K562 (cell line): ENCODE measurements at regions not wholly inside any gene's neighbourhood (a gene's known extent, or its start where the extent isn't known, plus 50 kb on each side); places are given as distances from the start of the nearest gene placed in this dataset.
A peak's percentile ranks its signal among the peaks of the same experiment; 100 is the strongest.

ENCODE experiments used
- ATF3 ChIP-seq, 2 experiments: fragments of 450-650 bp in 1 of 2; sonication (generic) in 1 of 2; formaldehyde crosslinking in 1 of 2; IDR thresholded peaks in 1 of 2; conservative IDR thresholded peaks in 1 of 2; 2 replicates each; pipeline versions ENCODE4 v1.6.1 to v1.8.1; 2016 to 2023; ENCODE audit warnings: mild to moderate bottlenecking in 2 of 2, moderate library complexity in 2 of 2, inconsistent platforms in 1 of 2, missing genetic modification reagents in 1 of 2
- CEBPG ChIP-seq, 3 experiments: fragments of 200-800 bp in 1 of 3; sonication (Bioruptor generic) in 1 of 3; sonication (generic) in 1 of 3; formaldehyde crosslinking in 1 of 3; IDR thresholded peaks in 2 of 3; conservative IDR thresholded peaks in 1 of 3; 2 replicates each; pipeline versions ENCODE4 v1.6.1 to v1.8.0; 2016 to 2022; ENCODE audit warnings: missing compliant biosample characterization in 2 of 3, missing genetic modification characterization in 2 of 3, mild to moderate bottlenecking in 1 of 3, missing genetic modification reagents in 1 of 3
- EZH2 ChIP-seq: IDR thresholded peaks from 2 replicates; pipeline ENCODE4 v1.6.1; 2012; ENCODE audit warnings: low read depth, mild to moderate bottlenecking, inconsistent platforms, low read length, borderline replicate concordance
- FOSL1 ChIP-seq: fragments of 200-800 bp; sonication (Bioruptor generic); conservative IDR thresholded peaks from 2 replicates; pipeline ENCODE4 v1.6.1; 2016; ENCODE audit warnings: missing genetic modification characterization, missing compliant biosample characterization
- GABPB1 ChIP-seq: sonication (generic); formaldehyde crosslinking; IDR thresholded peaks from 2 replicates; pipeline ENCODE4 v1.8.0; 2022; ENCODE audit warnings: mild to moderate bottlenecking, missing genetic modification reagents
- PCBP1 ChIP-seq: fragments of 200-400 bp; formaldehyde crosslinking; IDR thresholded peaks from 2 replicates; pipeline ENCODE4 v1.6.1; 2018; ENCODE audit warnings: mild to moderate bottlenecking, low read depth, low read length; ENCODE audit not compliant: poor library complexity, severe bottlenecking
- RAD51 ChIP-seq: fragments of 450-650 bp; IDR thresholded peaks from 2 replicates; pipeline ENCODE4 v1.7.1; 2016; ENCODE audit warnings: low read depth, mild to moderate bottlenecking, borderline replicate concordance
- ZFP1 ChIP-seq: fragments of 450-650 bp; formaldehyde crosslinking; IDR thresholded peaks from 2 replicates; pipeline ENCODE4 v1.4.0; 2020; ENCODE audit warnings: mild to moderate bottlenecking, mixed read lengths
- ZKSCAN8 ChIP-seq: fragments of 200-800 bp; sonication (Bioruptor generic); IDR thresholded peaks from 2 replicates; pipeline ENCODE4 v1.6.1; 2016; ENCODE audit warnings: missing genetic modification characterization, missing compliant biosample characterization
- ZNF124 ChIP-seq: sonication (generic); formaldehyde crosslinking; IDR thresholded peaks from 2 replicates; pipeline ENCODE4 v1.8.1; 2022; ENCODE audit warnings: missing genetic modification reagents
- ZNF407 ChIP-seq: fragments of 450-650 bp; IDR thresholded peaks from 2 replicates; pipeline ENCODE4 v1.6.1; 2016; ENCODE audit warnings: low read depth
- ZNF609 ChIP-seq: sonication (generic); formaldehyde crosslinking; IDR thresholded peaks from 2 replicates; pipeline ENCODE4 v1.8.1; 2023; ENCODE audit warnings: missing genetic modification reagents, mild to moderate bottlenecking, borderline replicate concordance

GRCh38 chr3:59559721-59560435 is 510.1 kb upstream of the CFAP20DC start (continued):
- TF ChIP-seq ZNF407 (no peak), EZH2 (no peak), GABPB1 (CRISPR knock-in tag) (no peak), FOSL1 (tag) (peak; percentile 76), ATF3 (IDR thresholded peaks at IDR 0.05) (peak; percentile 67), ATF3 (CRISPR knock-in tag; conservative IDR thresholded peaks at IDR 0.05) (no peak), RAD51 (no peak), ZNF124 (CRISPR knock-in tag) (no peak), PCBP1 (no peak), ZFP1 (CRISPR knock-in tag) (no peak), CEBPG (CRISPR knock-in tag; IDR thresholded peaks at IDR 0.05) (no peak), CEBPG (tag; conservative IDR thresholded peaks at IDR 0.05 in 1 of 2, IDR thresholded peaks at IDR 0.05 in 1 of 2) (peak; percentile 48 to 89; a peak in 3 of 4 replicates), ZNF609 (CRISPR knock-in tag) (no peak), ZKSCAN8 (CRISPR knock-in tag) (peak; percentile 79; the same call in 1 of the 2 replicates)
